ENCODE measurements at regions not wholly inside any gene's neighbourhood (a gene's known extent, or its start where the extent isn't known, plus 50 kb on each side); places are given as distances from the start of the nearest gene placed in this dataset.
"Not testable (repeated sequence)": the region's sequence is repeated elsewhere in the genome, so short reads cannot be mapped to it uniquely, and the experiment has no call there.

- Histone ChIP-seq H3K27ac (no peak overlapping the region), H3K9me3 (ENCODE audit: low read depth) (no peaks in the 10 kb centered on the region), H3K4me3 (no peak overlapping the region), H3K27me3 (no peaks in the 10 kb centered on the region), H3K36me3 (no peaks in the 10 kb centered on the region), H3K4me1 (ENCODE audit: low read depth) (no peaks in the 10 kb centered on the region)
- DNase-seq (ENCODE audit: low read depth in 1 of 2, low spot score in 1 of 2): no peak
- TF ChIP-seq CTCF (IDR thresholded peaks at IDR 0.05; ENCODE audit: low read depth, low read length): no peak
Measured at GRCh38 chr12:131395971-131396573, 314.8 kb upstream of the SFSWAP start.

- Histone ChIP-seq H3K27me3 (no peaks in the 10 kb centered on the region), H3K27ac (no peak overlapping the region), H3K4me1 (ENCODE audit: low read depth) (no peaks in the 10 kb centered on the region), H3K36me3 (no peaks in the 10 kb centered on the region), H3K4me3 (no peak overlapping the region), H3K9me3 (ENCODE audit: low read depth) (no peaks in the 10 kb centered on the region)
- DNase-seq (ENCODE audit: low read depth in 1 of 2, low spot score in 1 of 2): no peak
- no peak for TF ChIP-seq CTCF (IDR thresholded peaks at IDR 0.05; ENCODE audit: low read depth, low read length)
Measured at GRCh38 chr12:131397493-131398181, 313.3 kb upstream of the SFSWAP start.

GRCh38 chr12:131399000-131399399, 311.9 kb upstream of the SFSWAP start:
- DNase-seq (ENCODE audit: low read depth in 1 of 2, low spot score in 1 of 2): no peak
- no peaks in the 10 kb centered on the region for H3K4me1 ChIP-seq (ENCODE audit: low read depth)
- H3K36me3 ChIP-seq: no peaks in the 10 kb centered on the region
- no peaks in the 10 kb centered on the region for H3K9me3 ChIP-seq (ENCODE audit: low read depth)
- H3K4me3 ChIP-seq: no peak overlapping the region
- no peak overlapping the region for H3K27ac ChIP-seq
- H3K27me3 ChIP-seq: no peaks in the 10 kb centered on the region
- no peak for TF ChIP-seq CTCF (IDR thresholded peaks at IDR 0.05; ENCODE audit: low read depth, low read length)

- not testable (repeated sequence) for H3K27ac ChIP-seq; H3K27me3 ChIP-seq; H3K4me3 ChIP-seq; DNase-seq (ENCODE audit: low read depth in 1 of 2, low spot score in 1 of 2); H3K36me3 ChIP-seq; H3K9me3 ChIP-seq (ENCODE audit: low read depth); H3K4me1 ChIP-seq (ENCODE audit: low read depth)
Measured at GRCh38 chr12:131400668-131401294, 310.1 kb upstream of the SFSWAP start.

GRCh38 chr12:131401907-131402633, 308.8 kb upstream of the SFSWAP start:
- H3K27me3 ChIP-seq; H3K36me3 ChIP-seq; H3K9me3 ChIP-seq (ENCODE audit: low read depth); H3K4me3 ChIP-seq; H3K27ac ChIP-seq; H3K4me1 ChIP-seq (ENCODE audit: low read depth); DNase-seq (ENCODE audit: low read depth in 1 of 2, low spot score in 1 of 2): not testable (repeated sequence)

GRCh38 chr12:131402781-131403396, 308.0 kb upstream of the SFSWAP start:
- no peak for DNase-seq (ENCODE audit: low read depth in 1 of 2, low spot score in 1 of 2)
- no peaks in the 10 kb centered on the region for H3K4me1 ChIP-seq (ENCODE audit: low read depth)
- TF ChIP-seq CTCF (IDR thresholded peaks at IDR 0.05; ENCODE audit: low read depth, low read length): no peak
- no peaks in the 10 kb centered on the region for H3K36me3 ChIP-seq
- H3K4me3 ChIP-seq: no peak overlapping the region
- no peaks in the 10 kb centered on the region for H3K9me3 ChIP-seq (ENCODE audit: low read depth)
- H3K27me3 ChIP-seq: no peaks in the 10 kb centered on the region
- no peak overlapping the region for H3K27ac ChIP-seq
